Stimulated activated CD8-positive, alpha-beta memory T cell treated with anti-CD3 and anti-CD28 coated beads, Interleukin-2, amount 100 ng/mL, for 1 hour (primary cell): ENCODE measurements at regions not wholly inside any gene's neighbourhood (a gene's known extent, or its start where the extent isn't known, plus 50 kb on each side); places are given as distances from the start of the nearest gene placed in this dataset.

ENCODE experiments used
- DNase-seq, 2 donors: peaks; one replicate each; pipeline ENCODE4 v3.0.0-alpha.2; 2020; ENCODE audit warnings: low read depth in 2 of 2

DNA sequence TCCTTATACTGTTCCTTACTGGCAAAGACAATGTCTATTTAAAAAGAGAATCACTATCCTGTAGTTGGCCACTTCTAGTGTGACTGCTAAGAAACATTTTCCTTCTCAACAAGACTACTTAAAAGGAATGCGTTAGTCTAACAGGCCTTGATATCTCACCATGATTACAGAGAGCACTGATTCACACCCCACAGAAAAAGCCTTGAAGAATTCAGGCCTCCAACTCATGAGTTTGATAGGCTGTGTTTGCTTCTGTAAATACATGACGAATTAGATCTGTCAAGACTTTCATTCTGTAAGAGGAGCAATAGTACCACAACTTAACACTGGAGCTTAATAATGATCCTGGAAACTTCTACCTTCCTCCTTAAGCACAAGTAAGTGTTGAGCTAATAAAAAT is 432.8 kb upstream of the NR2F2 start:
- no peak for DNase-seq

DNA sequence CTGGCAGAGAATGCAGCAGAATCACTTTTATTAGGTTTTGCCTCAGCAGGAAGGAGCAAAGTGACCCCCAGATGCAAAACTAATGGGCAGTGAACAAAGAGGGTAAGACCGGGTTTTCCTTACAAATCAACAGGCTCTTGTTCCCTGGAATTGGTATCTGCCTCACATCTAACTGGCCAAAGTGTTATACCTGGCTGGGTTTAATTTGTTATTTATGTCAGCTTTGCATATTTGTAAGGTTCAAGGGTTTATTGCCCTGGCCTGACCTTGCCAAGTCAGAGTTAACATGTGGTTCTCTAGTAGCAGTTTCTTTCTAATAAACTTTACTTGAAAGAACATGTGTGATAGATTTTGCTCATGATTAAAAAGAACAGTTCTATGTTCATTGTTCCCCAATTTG is 431.7 kb upstream of the NR2F2 start:
- DNase-seq = no peak

- DNase-seq = no peak
Measured at GRCh38 chr15:95901271-95901670, 429.2 kb upstream of the NR2F2 start.

DNA sequence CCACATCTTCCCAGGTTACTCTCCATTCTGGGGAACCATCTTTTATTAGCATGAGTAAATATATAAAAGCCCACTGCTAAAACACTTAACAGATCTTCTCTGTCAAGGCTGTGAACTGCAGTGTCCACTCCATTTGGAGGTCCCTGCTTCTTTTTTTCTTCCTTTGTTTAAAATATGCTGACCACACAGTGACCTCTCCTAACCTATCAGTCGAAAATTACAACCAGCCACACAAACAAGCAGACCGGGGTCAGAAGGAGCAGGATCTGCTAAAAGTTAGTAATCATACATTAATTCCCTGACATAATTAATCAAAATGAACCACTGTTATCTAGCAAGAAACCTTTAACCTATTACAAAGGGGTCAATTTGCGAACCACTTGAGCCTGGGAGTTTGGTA is 427.9 kb upstream of the NR2F2 start:
- no peak for DNase-seq

DNA sequence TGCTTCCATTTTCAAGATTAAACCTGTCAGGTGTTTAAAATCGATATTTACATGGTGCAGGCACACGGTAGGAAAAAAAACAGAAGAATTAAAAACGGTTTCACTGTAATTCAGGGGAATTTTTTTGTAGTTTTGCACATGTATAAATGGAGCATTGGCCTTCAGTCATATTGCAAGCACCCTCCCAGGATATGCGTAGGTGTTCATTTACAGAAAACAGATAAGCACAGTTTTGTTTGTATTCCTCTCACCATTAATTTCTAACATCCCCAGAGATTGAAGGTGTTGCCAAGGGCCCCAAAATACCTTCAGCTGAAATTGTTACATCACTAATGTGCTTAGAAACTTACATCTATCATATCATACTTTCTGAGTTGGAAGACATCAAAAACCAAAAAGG is 427.1 kb upstream of the NR2F2 start:
- no peak for DNase-seq

DNA sequence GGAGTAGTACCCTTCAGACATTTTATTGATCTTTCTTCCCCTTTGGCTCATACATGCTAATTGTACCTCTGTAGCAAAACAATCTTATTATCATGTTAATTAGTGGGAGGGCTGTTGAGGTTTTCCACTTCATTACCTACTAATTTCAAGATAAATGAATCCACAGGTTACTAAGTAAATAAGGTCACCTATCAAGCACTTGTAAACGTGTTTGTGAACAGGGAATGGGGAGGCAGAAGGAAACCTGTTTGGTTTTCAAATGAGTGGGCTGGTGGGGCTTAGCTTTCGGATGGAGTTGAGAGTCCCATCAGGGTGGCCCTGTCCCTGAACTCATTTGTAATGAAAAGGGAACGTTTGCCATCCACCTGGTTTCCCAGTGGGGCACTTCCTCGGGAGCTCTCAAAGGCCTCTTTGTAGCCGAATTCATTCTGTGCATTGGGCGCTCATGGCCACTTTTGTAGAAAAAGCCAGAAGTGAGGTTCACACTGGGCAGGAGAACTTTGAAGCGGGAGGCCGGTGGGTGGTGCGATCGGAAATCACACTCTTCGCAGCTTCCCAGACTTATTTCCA is 419.8 kb upstream of the NR2F2 start:
- DNase-seq = no peak

DNA sequence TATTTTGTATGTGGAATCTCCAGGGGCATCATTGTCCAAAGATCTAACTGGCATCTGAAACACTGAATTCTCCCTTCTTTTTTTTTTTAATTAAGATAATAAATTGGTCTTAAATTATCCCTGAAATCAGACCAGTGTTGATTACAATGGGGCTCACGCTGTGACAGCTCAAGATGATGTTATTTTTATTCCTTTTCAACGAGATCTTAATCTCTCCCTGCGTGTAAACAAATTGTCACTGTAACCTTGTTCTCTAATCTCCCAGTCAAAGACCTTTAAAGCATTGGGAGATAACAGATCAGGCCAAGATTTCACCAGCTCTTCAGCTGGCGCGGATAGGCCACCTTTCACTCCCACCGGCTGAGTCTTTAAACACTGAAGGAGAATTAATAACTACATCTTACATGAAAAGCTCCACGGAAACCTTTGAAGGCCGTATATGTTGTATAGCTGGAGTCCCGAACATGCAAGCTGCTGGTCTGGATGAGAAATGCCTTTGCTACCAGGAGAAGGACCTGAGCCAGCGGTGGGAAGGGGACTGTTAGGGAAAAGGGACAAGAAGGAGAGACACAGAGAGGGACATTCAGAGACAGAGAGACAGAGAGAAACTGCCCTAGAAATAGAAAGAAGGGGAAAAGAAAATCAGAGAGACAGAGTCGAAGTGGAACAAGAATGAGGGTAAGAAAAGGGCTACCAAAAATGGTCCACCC is 418.8 kb upstream of the NR2F2 start:
- no peak for DNase-seq

DNA sequence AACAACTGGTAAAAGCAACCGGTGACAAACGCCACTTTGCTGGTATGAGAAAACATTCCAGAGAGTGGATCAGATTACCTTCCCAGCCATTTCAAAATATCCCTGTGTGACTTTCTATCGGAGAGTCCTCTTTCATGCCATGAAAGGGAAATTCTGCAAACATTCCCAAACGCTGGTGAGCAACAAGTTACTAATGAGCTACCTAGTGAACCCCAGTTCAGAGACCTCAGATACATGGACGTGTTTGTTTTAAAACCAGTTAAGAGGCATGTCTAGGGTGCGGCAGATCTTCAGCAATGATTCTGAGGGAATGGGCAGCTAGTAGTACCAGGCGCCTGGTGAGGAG is 418.2 kb upstream of the NR2F2 start:
- no peak for DNase-seq

- no peak for DNase-seq
Measured at GRCh38 chr15:95912728-95913127, 417.8 kb upstream of the NR2F2 start.

DNA sequence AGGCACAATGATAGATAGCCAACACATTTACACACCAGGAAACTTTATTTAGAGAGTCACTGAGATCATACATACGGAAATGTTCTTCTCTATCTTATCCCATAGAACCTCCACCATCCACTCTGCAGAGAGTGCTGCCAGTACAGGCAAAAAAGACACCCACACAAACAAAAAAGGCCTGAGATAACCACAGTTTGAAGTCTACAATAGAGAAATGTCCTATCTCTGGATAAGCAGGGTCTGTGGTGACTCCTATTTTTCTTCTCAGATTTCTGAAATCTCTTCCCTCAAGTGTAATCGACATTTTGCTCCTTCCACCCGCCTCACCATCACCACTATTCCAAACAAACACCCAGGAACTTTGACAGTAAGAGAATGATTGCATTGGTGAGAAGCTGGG is 413.9 kb upstream of the NR2F2 start:
- no peak for DNase-seq

DNA sequence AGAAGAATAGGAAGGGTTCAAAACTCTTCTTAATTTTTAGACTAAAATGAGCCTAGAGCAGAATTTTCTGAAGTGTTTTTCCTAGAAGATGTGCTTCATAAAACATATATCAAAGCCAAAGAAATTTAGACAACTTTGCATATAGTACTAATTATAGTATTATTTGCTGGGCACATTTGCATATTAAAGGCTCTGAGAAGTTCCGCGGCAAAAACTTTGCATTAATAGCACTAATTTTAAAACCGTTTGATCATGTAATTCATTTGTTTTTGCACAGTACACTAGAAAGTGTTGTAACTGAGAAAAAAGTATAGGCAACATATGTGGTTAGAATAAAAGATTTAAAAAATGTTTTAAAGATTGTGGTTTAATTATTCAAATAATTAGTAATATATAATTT is 412.0 kb upstream of the NR2F2 start:
- no peak for DNase-seq

- no peak for DNase-seq
Measured at GRCh38 chr15:95919460-95919859, 411.0 kb upstream of the NR2F2 start.

GRCh38 chr15:95921404-95921803 is 409.1 kb upstream of the NR2F2 start:
- no peak for DNase-seq

DNA sequence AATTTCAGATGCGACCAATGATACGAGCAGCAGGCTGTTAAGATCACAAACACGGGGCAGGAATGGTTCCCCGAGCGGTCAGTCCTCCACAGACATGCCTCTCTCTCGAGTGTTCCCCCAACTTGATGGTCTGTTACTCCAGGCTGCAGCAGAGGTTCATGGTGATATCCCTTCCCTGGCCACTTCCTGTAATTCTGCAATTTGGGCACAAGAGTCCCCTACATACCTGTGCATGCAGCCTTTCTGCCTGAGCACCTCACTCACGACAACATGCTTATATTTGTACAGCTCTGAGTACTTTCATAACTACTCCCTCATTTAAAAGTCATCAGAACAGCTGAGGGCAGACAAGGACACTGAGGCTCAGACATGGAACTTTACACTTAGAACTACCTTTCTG is 408.1 kb upstream of the NR2F2 start:
- no peak for DNase-seq

DNA sequence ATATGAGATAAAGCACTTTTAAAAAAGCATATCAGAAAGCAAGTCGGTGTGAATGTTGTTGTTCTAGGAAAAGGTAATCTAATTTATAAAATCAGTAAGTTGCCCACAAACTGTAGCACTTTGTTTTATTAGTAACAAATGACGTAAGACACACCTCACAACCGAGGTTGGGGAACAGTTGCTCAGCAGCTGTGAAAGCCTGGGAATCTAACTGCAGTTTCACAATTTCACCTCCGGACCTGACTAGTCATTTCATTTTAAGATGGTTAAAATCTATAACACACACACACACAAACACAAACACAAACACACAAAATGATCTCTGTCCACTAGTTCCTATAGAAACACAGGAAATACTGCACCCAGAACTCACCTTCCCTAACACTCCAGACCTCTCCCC is 406.7 kb upstream of the NR2F2 start:
- no peak for DNase-seq

GRCh38 chr15:95928822-95929221 is 401.7 kb upstream of the NR2F2 start:
- DNase-seq = no peak

- DNase-seq = peak in 1 of 2 donors; percentile 2
Measured at GRCh38 chr15:95929232-95929846, 401.2 kb upstream of the NR2F2 start.

DNA sequence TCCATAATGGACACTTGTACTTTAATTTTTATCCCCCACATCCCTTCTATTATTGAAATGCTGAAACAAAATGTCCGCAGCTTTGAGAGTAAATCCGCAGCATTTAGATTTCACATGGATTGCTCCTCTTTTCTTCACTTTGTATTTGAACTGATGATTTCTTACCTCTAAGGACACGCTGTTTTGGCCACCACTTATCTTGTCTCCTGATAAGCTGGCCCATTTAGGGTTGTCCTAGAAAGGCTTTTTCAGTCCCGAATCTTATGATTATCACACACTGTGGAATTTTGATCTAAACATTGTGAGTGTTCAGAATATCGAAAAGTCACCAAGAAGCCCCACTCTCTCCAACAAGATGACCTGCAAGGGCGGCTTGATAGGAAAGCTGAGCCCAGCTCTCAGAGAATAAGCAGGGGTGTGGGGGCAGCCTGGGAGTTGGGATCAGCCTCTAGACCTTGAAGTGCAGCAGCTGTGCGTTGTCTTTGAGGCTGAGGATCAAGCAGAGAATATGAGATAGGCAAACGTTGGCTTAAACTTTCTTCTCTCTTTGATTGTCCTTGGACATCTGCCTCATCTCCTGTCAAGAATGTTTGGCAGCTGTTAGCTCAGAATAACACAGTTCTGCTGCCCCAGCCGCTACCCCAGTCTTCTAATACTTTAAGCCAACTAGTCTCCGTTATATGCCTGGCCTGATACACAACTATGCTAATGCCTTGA is 399.7 kb upstream of the NR2F2 start:
- no peak for DNase-seq

GRCh38 chr15:95931619-95932018 is 398.9 kb upstream of the NR2F2 start:
- no peak for DNase-seq

- no peak for DNase-seq
Measured at GRCh38 chr15:95932141-95932540, 398.4 kb upstream of the NR2F2 start.

GRCh38 chr15:95932676-95933075 is 397.8 kb upstream of the NR2F2 start:
- DNase-seq = no peak

GRCh38 chr15:95935852-95936251 is 394.6 kb upstream of the NR2F2 start:
- no peak for DNase-seq

- DNase-seq = no peak
Measured at GRCh38 chr15:95937128-95937528, 393.4 kb upstream of the NR2F2 start.
